Fibroblast of lung (primary cell): ENCODE measurements at regions not wholly inside any gene's neighbourhood (a gene's known extent, or its start where the extent isn't known, plus 50 kb on each side); places are given as distances from the start of the nearest gene placed in this dataset.

Experiments used
- DNase-seq, 2 donors: peaks; one replicate each; pipeline versions ENCODE4 v3.0.0 to v3.0.0-alpha.2; 2010; ENCODE audit warnings: low read depth in 2 of 2
- H2AFZ ChIP-seq: 2 replicates; pipeline ENCODE4 v1.5.1; 2012; ENCODE audit warnings: low read length, control low read depth, inconsistent platforms
- H3K27ac ChIP-seq: 2 replicates; pipeline ENCODE4 v1.5.1; 2011; ENCODE audit warnings: low read length, control low read depth; ENCODE audit not compliant: insufficient read depth
- H3K27me3 ChIP-seq: 2 replicates; pipeline ENCODE4 v1.5.1; 2011; ENCODE audit warnings: mild to moderate bottlenecking, low read length; ENCODE audit not compliant: control insufficient read depth, insufficient read depth
- H3K36me3 ChIP-seq: 2 replicates; pipeline ENCODE4 v1.5.1; 2011; ENCODE audit warnings: low read length; ENCODE audit not compliant: control insufficient read depth, insufficient read depth
- H3K4me1 ChIP-seq: 2 replicates; pipeline ENCODE4 v1.5.1; 2011; ENCODE audit warnings: low read length; ENCODE audit not compliant: control insufficient read depth, insufficient read depth; ENCODE audit errors: extremely low read depth
- H3K4me2 ChIP-seq: 2 replicates; pipeline ENCODE4 v1.5.1; 2011; ENCODE audit warnings: low read length, control low read depth; ENCODE audit not compliant: insufficient read depth; ENCODE audit errors: extremely low read depth
- H3K4me3 ChIP-seq, 4 experiments: fragments of 200-600 bp in 1 of 4; sonication (generic) in 1 of 4; replicated peaks in 1 of 4; 2 replicates each; pipeline ENCODE4 v1.5.1; 2011 to 2016; ENCODE audit warnings: low read length in 4 of 4, low read depth in 3 of 4, mild to moderate bottlenecking in 3 of 4, control low read depth in 2 of 4, inconsistent platforms in 1 of 4, mixed read lengths in 1 of 4; ENCODE audit not compliant: insufficient read depth in 1 of 4; ENCODE audit errors: control extremely low read depth in 1 of 4
- H3K79me2 ChIP-seq: 2 replicates; pipeline ENCODE4 v1.5.1; 2012; ENCODE audit warnings: mild to moderate bottlenecking, low read length, inconsistent platforms; ENCODE audit not compliant: control insufficient read depth, insufficient read depth
- H3K9ac ChIP-seq: 2 replicates; pipeline ENCODE4 v1.5.1; 2011; ENCODE audit warnings: mild to moderate bottlenecking, low read length, control low read depth; ENCODE audit not compliant: insufficient read depth
- H3K9me3 ChIP-seq: 2 replicates; pipeline ENCODE4 v1.5.1; 2012; ENCODE audit warnings: low read depth, low read length; ENCODE audit not compliant: control insufficient read depth, insufficient read depth
- H4K20me1 ChIP-seq: 2 replicates; pipeline ENCODE4 v1.5.1; 2011; ENCODE audit warnings: low read length; ENCODE audit not compliant: control insufficient read depth, insufficient read depth; ENCODE audit errors: extremely low read depth
- EZH2 ChIP-seq: IDR thresholded peaks from 2 replicates; pipeline ENCODE4 v1.5.1; 2012; ENCODE audit warnings: low read length, control low read depth, mild to moderate bottlenecking; ENCODE audit errors: missing control alignments
- TF ChIP-seq, protein P1 (sequence below), 2 donors: IDR thresholded peaks in 1 of 2; conservative IDR thresholded peaks in 1 of 2; 1 replicate in 1 of 2; 2 replicates in 1 of 2; pipeline ENCODE4 v1.5.1; 2011 to 2012; ENCODE audit warnings: low read length in 2 of 2, control low read depth in 1 of 2, inconsistent platforms in 1 of 2, low read depth in 1 of 2, mild to moderate bottlenecking in 1 of 2

DNA sequence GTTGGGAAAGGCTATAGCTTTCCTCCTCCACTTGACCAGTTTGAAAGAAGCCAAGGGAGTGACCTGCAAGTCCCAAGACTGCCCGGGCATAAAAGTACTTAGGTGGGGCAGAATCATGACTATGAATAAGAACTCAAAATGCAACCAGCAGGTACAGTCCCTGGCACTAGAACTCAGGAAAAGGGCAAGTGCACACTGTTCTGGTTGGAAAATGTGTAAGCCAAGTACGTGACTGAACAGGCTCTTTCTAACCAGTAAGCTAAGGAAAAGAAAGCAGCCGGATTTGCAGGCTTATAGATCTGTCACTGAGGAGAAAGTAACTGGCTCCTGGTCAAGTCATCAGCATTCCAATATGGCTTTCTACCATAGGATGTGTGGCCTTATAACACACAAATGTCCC is 101.2 kb upstream of the SLC4A7 start:
- Histone ChIP-seq H4K20me1 (no peaks in the 10 kb centered on the region), H3K9me3 (no peaks in the 10 kb centered on the region), H3K27me3 (no peaks in the 10 kb centered on the region), H2AFZ (no peak overlapping the region), H3K4me3 (no peak overlapping the region), H3K4me2 (no peak overlapping the region), H3K79me2 (no peaks in the 10 kb centered on the region), H3K27ac (no peak overlapping the region), H3K9ac (no peak overlapping the region), H3K4me1 (peaks cover 2% of the 10 kb centered on the region), H3K36me3 (no peaks in the 10 kb centered on the region)
- no peak for DNase-seq
- TF ChIP-seq EZH2: no peak
- TF ChIP-seq, protein P1, sequence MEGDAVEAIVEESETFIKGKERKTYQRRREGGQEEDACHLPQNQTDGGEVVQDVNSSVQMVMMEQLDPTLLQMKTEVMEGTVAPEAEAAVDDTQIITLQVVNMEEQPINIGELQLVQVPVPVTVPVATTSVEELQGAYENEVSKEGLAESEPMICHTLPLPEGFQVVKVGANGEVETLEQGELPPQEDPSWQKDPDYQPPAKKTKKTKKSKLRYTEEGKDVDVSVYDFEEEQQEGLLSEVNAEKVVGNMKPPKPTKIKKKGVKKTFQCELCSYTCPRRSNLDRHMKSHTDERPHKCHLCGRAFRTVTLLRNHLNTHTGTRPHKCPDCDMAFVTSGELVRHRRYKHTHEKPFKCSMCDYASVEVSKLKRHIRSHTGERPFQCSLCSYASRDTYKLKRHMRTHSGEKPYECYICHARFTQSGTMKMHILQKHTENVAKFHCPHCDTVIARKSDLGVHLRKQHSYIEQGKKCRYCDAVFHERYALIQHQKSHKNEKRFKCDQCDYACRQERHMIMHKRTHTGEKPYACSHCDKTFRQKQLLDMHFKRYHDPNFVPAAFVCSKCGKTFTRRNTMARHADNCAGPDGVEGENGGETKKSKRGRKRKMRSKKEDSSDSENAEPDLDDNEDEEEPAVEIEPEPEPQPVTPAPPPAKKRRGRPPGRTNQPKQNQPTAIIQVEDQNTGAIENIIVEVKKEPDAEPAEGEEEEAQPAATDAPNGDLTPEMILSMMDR (conservative IDR thresholded peaks at IDR 0.05 in 1 of 2, IDR thresholded peaks at IDR 0.05 in 1 of 2; ENCODE audit: low read depth in 1 of 2, low read length in 2 of 2): no peak

DNA sequence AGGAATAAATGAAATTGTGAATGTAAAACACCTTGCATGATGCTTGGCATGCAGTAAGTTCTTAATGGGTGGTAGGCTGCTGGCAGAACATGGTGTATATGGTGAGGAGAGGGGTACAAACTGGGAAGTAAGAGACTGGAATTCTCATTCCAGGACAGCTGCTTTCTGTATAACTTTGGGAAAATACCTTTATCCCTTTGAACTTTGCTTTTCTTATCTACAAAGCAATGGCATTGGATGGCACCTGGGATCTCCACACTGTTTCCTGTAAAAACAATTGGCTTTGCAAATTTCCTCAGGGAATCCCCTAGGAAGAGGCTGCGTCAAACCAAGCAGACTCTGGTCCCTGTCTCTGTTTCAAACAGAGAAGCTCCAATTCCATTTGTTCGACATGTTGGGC is 100.7 kb upstream of the SLC4A7 start:
- Histone ChIP-seq H3K9me3 (no peaks in the 10 kb centered on the region), H3K27ac (no peak overlapping the region), H3K36me3 (no peaks in the 10 kb centered on the region), H2AFZ (no peak overlapping the region), H3K79me2 (no peaks in the 10 kb centered on the region), H3K9ac (no peak overlapping the region), H3K4me3 (no peak overlapping the region), H3K4me1 (no peaks in the 10 kb centered on the region), H3K4me2 (no peak overlapping the region), H3K27me3 (no peaks in the 10 kb centered on the region), H4K20me1 (no peaks in the 10 kb centered on the region)
- no peak for DNase-seq
- TF ChIP-seq, protein P1 (conservative IDR thresholded peaks at IDR 0.05 in 1 of 2, IDR thresholded peaks at IDR 0.05 in 1 of 2; ENCODE audit: low read depth in 1 of 2, low read length in 2 of 2): no peak
- no peak for TF ChIP-seq EZH2

DNA sequence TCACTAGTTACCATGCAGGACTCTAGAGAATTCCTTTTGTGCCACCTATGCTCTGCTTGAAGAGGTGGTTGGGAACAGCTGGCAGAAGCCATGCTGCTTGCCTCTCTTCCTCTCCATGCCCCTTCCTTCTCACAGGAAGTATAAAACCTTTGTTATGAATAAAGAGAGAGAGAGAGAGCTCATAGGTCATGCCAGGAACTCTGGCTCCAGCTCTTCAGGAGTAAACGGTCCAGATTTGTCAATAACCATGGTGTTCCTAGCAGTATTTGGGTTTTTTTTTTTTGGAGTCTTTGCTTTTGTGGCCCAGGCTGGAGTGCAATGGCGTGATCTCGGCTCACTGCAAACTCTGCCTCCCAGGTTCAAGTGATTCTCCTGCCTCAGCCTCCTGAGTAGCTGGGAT is 97.7 kb upstream of the SLC4A7 start:
- Histone ChIP-seq H2AFZ (no peak overlapping the region), H3K9ac (no peak overlapping the region), H3K27me3 (no peaks in the 10 kb centered on the region), H3K79me2 (no peaks in the 10 kb centered on the region), H3K4me2 (no peak overlapping the region), H3K36me3 (no peaks in the 10 kb centered on the region), H3K9me3 (no peaks in the 10 kb centered on the region), H3K27ac (no peak overlapping the region), H3K4me3 (no peak overlapping the region), H4K20me1 (no peaks in the 10 kb centered on the region), H3K4me1 (no peaks in the 10 kb centered on the region)
- TF ChIP-seq EZH2: no peak
- TF ChIP-seq, protein P1 (conservative IDR thresholded peaks at IDR 0.05 in 1 of 2, IDR thresholded peaks at IDR 0.05 in 1 of 2; ENCODE audit: low read depth in 1 of 2, low read length in 2 of 2): no peak
- DNase-seq: no peak
